ENCODE measurements at regions not wholly inside any gene's neighbourhood (a gene's known extent, or its start where the extent isn't known, plus 50 kb on each side); places are given as distances from the start of the nearest gene placed in this dataset.

DNA sequence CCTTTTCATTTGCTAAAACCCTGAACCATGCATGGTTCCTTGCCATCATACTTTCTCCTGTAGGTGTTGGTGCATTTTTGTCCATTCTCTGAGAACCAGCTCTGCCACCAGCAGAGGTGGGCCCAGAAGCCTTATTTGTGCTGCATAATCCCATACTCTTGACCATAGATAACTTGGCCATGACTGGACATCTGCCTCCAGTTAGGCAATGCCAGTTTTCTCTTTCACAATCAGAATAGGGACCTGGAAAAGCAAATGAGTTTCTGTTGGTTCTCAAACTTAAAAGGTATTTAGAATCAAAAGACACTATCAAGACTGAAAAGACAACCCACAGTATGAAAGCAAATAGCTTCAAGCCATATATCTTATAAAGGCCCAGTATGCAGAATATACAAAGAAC is 167.3 kb downstream of the MAIP1 start:
- TF ChIP-seq, protein P1, sequence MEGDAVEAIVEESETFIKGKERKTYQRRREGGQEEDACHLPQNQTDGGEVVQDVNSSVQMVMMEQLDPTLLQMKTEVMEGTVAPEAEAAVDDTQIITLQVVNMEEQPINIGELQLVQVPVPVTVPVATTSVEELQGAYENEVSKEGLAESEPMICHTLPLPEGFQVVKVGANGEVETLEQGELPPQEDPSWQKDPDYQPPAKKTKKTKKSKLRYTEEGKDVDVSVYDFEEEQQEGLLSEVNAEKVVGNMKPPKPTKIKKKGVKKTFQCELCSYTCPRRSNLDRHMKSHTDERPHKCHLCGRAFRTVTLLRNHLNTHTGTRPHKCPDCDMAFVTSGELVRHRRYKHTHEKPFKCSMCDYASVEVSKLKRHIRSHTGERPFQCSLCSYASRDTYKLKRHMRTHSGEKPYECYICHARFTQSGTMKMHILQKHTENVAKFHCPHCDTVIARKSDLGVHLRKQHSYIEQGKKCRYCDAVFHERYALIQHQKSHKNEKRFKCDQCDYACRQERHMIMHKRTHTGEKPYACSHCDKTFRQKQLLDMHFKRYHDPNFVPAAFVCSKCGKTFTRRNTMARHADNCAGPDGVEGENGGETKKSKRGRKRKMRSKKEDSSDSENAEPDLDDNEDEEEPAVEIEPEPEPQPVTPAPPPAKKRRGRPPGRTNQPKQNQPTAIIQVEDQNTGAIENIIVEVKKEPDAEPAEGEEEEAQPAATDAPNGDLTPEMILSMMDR (IDR thresholded peaks at IDR 0.05): no peak
- TF ChIP-seq EZH2 (IDR thresholded peaks at IDR 0.05; ENCODE audit: borderline replicate concordance, insufficient read depth, low read depth, low read length, poor library complexity, severe bottlenecking): no peak

Measured in B cell (primary cell).